Upper lobe of right lung (tissue), 1 donor: ENCODE measurements at regions not wholly inside any gene's neighbourhood (a gene's known extent, or its start where the extent isn't known, plus 50 kb on each side); places are given as distances from the start of the nearest gene placed in this dataset.

Experiments
- ATAC-seq: fragments of 200-7000 bp; cut with Tn5 transposase; one replicate; pipeline ENCODE4 v1.9.1; 2020; ENCODE audit warnings: mild to moderate bottlenecking, moderate library complexity
- DNase-seq: peaks from one replicate; pipeline ENCODE4 v3.0.0-alpha.2; 2020
- H3K27ac ChIP-seq: fragments of 200-600 bp; one replicate; pipeline ENCODE4 v1.8.0; 2022
- H3K27me3 ChIP-seq: fragments of 200-600 bp; one replicate; pipeline ENCODE4 v1.8.0; 2022; ENCODE audit warnings: mild to moderate bottlenecking
- H3K36me3 ChIP-seq: fragments of 200-600 bp; one replicate; pipeline ENCODE4 v1.8.0; 2022
- H3K4me1 ChIP-seq: fragments of 200-600 bp; one replicate; pipeline ENCODE4 v1.8.0; 2022
- H3K4me3 ChIP-seq: fragments of 200-600 bp; one replicate; pipeline ENCODE4 v1.8.0; 2022; ENCODE audit warnings: mild to moderate bottlenecking
- H3K9me3 ChIP-seq: fragments of 200-600 bp; one replicate; pipeline ENCODE4 v1.8.0; 2022
- intact Hi-C: fragments of 100-400 bp; cut with DNase I; formaldehyde crosslinking; loops from one replicate; pipeline ENCODE4 v1.11.0; 2022
- TF ChIP-seq, protein P1 (sequence below): fragments of 200-600 bp; IDR thresholded peaks from one replicate; pipeline ENCODE4 v1.8.0; 2022; ENCODE audit warnings: antibody characterized with exemption
- donor health status: DM: no; HTN: yes; CAD: no; lungs with severe emphysema.

DNA sequence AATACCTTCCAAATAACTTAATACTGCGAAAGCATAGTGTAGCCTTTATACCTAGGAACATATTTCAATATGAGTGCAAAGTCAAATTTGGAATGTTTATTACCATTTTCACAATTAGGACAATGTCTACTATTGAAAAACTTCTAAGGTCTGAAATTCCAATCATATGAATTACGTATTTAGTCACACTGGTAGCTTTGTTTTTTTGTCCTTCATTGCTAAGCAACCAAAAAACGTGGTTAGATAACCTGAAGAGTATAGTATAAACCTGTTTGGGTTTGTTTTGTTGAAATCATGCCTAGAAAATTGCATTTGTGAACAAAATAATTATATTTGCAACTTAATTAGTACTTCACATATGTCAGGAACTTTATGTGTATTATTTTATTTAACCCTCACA is 134.2 kb downstream of the FBXO4 start:
- ATAC-seq (no peak), DNase-seq (no peak)
- intact Hi-C loops, result no loop called here
- H3K27ac ChIP-seq, result no peak overlapping the region
- H3K9me3 ChIP-seq, result no peaks in the 10 kb centered on the region
- TF ChIP-seq, protein P1, sequence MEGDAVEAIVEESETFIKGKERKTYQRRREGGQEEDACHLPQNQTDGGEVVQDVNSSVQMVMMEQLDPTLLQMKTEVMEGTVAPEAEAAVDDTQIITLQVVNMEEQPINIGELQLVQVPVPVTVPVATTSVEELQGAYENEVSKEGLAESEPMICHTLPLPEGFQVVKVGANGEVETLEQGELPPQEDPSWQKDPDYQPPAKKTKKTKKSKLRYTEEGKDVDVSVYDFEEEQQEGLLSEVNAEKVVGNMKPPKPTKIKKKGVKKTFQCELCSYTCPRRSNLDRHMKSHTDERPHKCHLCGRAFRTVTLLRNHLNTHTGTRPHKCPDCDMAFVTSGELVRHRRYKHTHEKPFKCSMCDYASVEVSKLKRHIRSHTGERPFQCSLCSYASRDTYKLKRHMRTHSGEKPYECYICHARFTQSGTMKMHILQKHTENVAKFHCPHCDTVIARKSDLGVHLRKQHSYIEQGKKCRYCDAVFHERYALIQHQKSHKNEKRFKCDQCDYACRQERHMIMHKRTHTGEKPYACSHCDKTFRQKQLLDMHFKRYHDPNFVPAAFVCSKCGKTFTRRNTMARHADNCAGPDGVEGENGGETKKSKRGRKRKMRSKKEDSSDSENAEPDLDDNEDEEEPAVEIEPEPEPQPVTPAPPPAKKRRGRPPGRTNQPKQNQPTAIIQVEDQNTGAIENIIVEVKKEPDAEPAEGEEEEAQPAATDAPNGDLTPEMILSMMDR, result no peak
- no peaks in the 10 kb centered on the region for H3K27me3 ChIP-seq
- no peaks in the 10 kb centered on the region for H3K4me1 ChIP-seq
- H3K36me3 ChIP-seq, result no peaks in the 10 kb centered on the region
- H3K4me3 ChIP-seq, result no peak overlapping the region

DNA sequence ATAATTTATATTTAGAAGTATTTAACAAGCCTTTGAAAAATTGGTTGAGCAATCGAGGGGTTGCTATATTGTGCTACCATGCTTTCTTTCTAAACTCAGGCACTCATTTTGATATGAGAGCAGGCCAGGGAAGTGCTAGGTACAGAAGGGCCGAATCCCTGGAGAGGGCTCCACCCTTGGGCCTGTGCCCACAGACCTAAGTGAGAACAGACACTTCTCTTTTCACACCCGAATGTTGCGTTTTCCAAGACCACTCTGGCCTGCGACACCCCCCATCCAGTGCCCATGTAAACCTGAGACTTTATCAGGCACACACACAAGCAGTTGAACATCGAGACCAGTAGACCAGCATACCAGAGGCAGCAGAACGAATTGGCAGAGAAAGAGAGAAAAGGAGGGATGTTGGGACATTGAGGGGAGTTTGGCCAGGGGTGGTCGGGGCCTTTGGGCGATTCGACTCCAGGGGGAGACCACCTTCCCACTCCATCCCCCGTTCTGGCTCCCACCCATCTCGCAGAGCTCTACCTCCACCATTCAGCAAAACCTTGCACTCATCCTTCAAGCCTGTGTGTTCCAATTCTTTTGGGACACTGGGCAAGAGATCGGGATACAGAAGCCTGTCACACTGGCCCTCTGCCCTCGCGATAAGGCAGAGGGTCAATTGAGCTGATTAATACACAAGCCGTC is 134.8 kb downstream of the FBXO4 start:
- DNase-seq, result no peak
- Histone ChIP-seq H3K36me3 (no peaks in the 10 kb centered on the region), H3K4me3 (no peak overlapping the region), H3K27me3 (no peaks in the 10 kb centered on the region), H3K9me3 (no peaks in the 10 kb centered on the region), H3K27ac (no peak overlapping the region), H3K4me1 (no peaks in the 10 kb centered on the region)
- no peak for ATAC-seq
- TF ChIP-seq, protein P1, result no peak
- intact Hi-C loops, result no loop called here

DNA sequence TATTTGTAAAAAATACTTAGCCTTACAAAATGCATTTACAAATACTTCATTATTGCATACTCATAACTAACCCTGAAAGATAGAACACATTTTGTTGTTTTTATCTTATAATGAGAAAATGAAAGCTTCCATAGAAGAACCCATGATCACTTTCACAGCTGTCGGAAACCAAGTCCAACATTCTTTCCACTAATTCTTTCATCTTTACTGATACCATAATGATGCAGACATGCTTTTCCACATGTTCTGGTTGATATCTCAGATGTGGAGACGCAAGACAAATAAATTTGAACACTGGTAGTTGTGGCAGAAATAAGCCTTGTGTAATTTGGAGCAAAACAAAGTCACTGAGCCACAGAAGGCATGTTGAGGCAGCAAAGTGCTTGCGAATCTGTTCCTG is 136.0 kb downstream of the FBXO4 start:
- Histone ChIP-seq H3K27me3 (no peaks in the 10 kb centered on the region), H3K4me3 (no peak overlapping the region), H3K36me3 (no peaks in the 10 kb centered on the region), H3K4me1 (no peaks in the 10 kb centered on the region), H3K9me3 (no peaks in the 10 kb centered on the region), H3K27ac (no peak overlapping the region)
- DNase-seq (no peak), ATAC-seq (no peak)
- intact Hi-C loops, result no loop called here
- TF ChIP-seq, protein P1, result no peak

DNA sequence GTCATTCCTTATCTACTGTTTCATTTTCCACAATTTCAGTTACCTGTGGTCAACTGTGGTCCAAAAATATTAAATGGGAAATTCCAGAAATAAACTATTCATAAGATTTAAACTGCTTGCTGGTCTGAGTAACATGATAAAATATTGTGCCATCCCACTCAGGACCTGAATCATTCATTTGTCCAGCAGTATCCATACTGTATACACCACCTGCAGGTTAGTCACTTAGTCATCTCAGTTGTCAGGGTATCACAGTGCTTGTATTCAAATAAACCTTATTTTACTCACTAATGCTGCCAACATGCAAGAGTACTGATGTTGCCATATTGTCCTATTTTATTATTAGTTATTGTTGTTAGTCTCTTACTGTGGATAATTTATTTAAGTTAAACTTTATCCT is 139.7 kb downstream of the FBXO4 start:
- no peak for DNase-seq
- intact Hi-C loops, result no loop called here

DNA sequence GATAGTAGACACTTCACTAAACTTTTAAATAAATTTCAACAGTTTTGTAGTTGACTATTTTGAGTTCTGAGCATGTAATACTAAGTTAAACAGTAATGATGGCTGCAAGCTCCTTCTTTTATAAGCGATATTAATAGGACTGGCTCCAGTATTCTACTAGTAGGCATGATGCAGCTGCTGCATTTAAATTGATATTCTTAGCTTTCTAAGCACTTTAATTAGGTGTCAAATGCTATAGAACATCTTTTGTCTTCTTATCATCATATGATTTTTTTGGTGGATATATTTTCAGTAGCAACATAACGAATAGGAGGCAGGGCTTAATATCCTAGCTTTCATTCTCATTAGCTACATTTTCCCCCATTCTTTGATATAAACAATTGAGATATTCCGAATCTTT is 141.1 kb downstream of the FBXO4 start:
- no peaks in the 10 kb centered on the region for H3K36me3 ChIP-seq
- no peak for ATAC-seq

More for the DNA sequence above, 139.7 kb downstream of the FBXO4 start:
- TF ChIP-seq, protein P1, result no peak
- no peaks in the 10 kb centered on the region for H3K27me3 ChIP-seq
- H3K27ac ChIP-seq, result no peak overlapping the region
- no peaks in the 10 kb centered on the region for H3K36me3 ChIP-seq
- H3K4me1 ChIP-seq, result no peaks in the 10 kb centered on the region
- ATAC-seq, result no peak
- no peak overlapping the region for H3K4me3 ChIP-seq
- no peaks in the 10 kb centered on the region for H3K9me3 ChIP-seq

More for the DNA sequence above, 141.1 kb downstream of the FBXO4 start:
- Histone ChIP-seq H3K4me3 (no peak overlapping the region), H3K4me1 (no peaks in the 10 kb centered on the region), H3K27ac (no peak overlapping the region), H3K9me3 (no peaks in the 10 kb centered on the region), H3K27me3 (no peaks in the 10 kb centered on the region)
- TF ChIP-seq, protein P1, result no peak
- DNase-seq, result no peak
- intact Hi-C loops, result no loop called here
